C4-2B (cell line): ENCODE measurements at regions not wholly inside any gene's neighbourhood (a gene's known extent, or its start where the extent isn't known, plus 50 kb on each side); places are given as distances from the start of the nearest gene placed in this dataset.

ENCODE experiments used
- CTCF ChIP-seq: fragments of 450-650 bp; conservative IDR thresholded peaks from 2 replicates; pipeline ENCODE4 v1.5.1; 2017; ENCODE audit warnings: mild to moderate bottlenecking
- ZFX ChIP-seq: fragments of 450-650 bp; IDR thresholded peaks from 2 replicates; pipeline ENCODE4 v1.6.1; 2017

DNA sequence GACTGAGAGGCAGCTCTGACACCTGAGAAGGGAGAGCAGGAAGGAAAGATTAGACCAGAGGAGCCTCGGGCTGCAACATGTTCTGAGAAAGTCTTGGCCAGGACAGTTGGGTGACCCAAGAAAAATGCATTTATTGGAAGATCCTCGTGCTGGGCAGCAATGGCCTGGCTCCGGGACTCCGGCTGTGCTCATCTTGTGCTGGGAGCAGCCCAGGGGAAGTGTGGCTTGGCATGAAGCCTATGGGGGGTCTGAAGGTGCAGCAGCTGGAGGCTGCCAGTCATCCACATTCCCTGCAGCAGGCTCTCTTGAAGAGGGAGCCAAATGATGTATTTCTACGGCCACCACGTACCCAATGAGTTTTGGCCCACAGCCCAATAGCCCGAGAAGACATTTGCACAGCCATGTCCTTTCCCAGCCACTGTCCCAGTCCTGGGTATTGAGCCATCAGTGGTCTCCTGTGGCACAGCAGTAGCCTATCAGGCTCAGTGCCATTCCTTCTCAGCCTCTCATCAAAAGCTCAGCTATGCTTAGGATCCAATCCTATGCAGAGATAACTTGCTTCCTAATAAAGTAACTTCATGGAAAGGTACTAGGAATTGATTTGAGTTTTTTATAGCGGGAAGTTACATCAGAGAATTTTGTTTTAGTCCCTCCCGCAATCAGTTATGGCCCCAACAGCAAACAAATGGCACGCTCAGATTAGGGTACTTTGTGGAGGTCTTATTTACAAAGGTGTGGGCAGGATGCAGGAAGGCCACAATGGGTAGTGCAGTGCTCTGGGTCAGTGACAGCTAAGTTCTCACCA is 76.0 kb upstream of the MEDAG start:
- no peak for TF ChIP-seq CTCF
- TF ChIP-seq ZFX, result no peak
